ENCODE measurements at regions not wholly inside any gene's neighbourhood (a gene's known extent, or its start where the extent isn't known, plus 50 kb on each side); places are given as distances from the start of the nearest gene placed in this dataset.

GRCh38 chr11:97263183-97263858, 873.5 kb downstream of the JRKL start (continued):
- TF ChIP-seq NFXL1 (CRISPR knock-in tag; IDR thresholded peaks at IDR 0.05) (no peak), ZNF766 (CRISPR knock-in tag; conservative IDR thresholded peaks at IDR 0.05) (no peak)

GRCh38 chr11:97269527-97269926, 879.7 kb downstream of the JRKL start:
- no peaks in the 10 kb centered on the region for H3K4me1 ChIP-seq (replicated peaks in 1 of 2; ENCODE audit: control insufficient read depth in 2 of 2, insufficient read depth in 2 of 2, low read length in 2 of 2)
- TF ChIP-seq CBFA2T3 (IDR thresholded peaks at IDR 0.05) (no peak), CTCF (IDR thresholded peaks at IDR 0.05 in 2 of 3, conservative IDR thresholded peaks at IDR 0.05 in 1 of 3; ENCODE audit: insufficient read depth in 2 of 3, low read depth in 1 of 3, low read length in 3 of 3) (0 out of 6 replicates have a peak, but pooled peaks of 1 of the 3 experiments have one; percentile 8)
- H3K27ac ChIP-seq (ENCODE audit: extremely low read depth, low read depth, low read length): no peak overlapping the region
- ATAC-seq: no peak
- POLR2A ChIA-PET: no interaction called here
- H3K27me3 ChIP-seq (ENCODE audit: control insufficient read depth in 2 of 2, insufficient read depth in 2 of 2, low read length in 2 of 2): no peaks in the 10 kb centered on the region
- H3K9me1 ChIP-seq (ENCODE audit: control insufficient read depth, insufficient read depth, low read length): no peaks in the 10 kb centered on the region
- no peak overlapping the region for H3K4me3 ChIP-seq
- no peak for FAIRE-seq
- H3K9ac ChIP-seq (ENCODE audit: insufficient read depth in 1 of 2, low read depth in 2 of 2, low read length in 2 of 2): no peak overlapping the region
- no peak overlapping the region for H3K4me2 ChIP-seq (ENCODE audit: insufficient read depth, low read length)
- CTCF ChIA-PET (ENCODE audit: low intra/inter-chr PET ratio): no interaction called here
- no peaks in the 10 kb centered on the region for H3K79me2 ChIP-seq (ENCODE audit: control insufficient read depth, insufficient read depth, low read length)
- no peak for DNase-seq (ENCODE audit: extremely low read depth in 1 of 4, low spot score in 3 of 4)
- no peak overlapping the region for H2AFZ ChIP-seq (ENCODE audit: low read depth, low read length)
- intact Hi-C loops (cut with micrococcal nuclease) (no loop called here), in situ Hi-C loops (cut with MboI) (no loop called here)
- no peaks in the 10 kb centered on the region for H4K20me1 ChIP-seq (replicated peaks; ENCODE audit: control insufficient read depth, insufficient read depth, low read length)
- WGBS (ENCODE audit: insufficient coverage, low coverage, missing lambda C conversion rate): 3% methylated on average over 4 of the region's 4 CpGs
- BruUV-seq (replicated peaks): no TSS peak
- no peaks in the 10 kb centered on the region for H3K36me3 ChIP-seq (ENCODE audit: control insufficient read depth, insufficient read depth, low read length)
- H3K9me3 ChIP-seq (replicated peaks; ENCODE audit: control insufficient read depth, insufficient read depth, low read depth, low read length): no peaks in the 10 kb centered on the region

Data from K562 (cell line).